ENCODE measurements at regions not wholly inside any gene's neighbourhood (a gene's known extent, or its start where the extent isn't known, plus 50 kb on each side); places are given as distances from the start of the nearest gene placed in this dataset.

- TF ChIP-seq ZNF687 (IDR thresholded peaks at IDR 0.05) (no peak), CEBPB (IDR thresholded peaks at IDR 0.05; ENCODE audit: borderline replicate concordance in 1 of 2, low read depth in 2 of 2, low read length in 2 of 2) (no peak), CTCF (IDR thresholded peaks at IDR 0.05 in 2 of 3, conservative IDR thresholded peaks at IDR 0.05 in 1 of 3; ENCODE audit: control insufficient read depth in 2 of 3, extremely low read depth in 1 of 3, insufficient read depth in 1 of 3, low read depth in 3 of 3, low read length in 3 of 3) (no peak), BRCA1 (IDR thresholded peaks at IDR 0.05; ENCODE audit: low read depth, low read length) (no peak), ASH2L (IDR thresholded peaks at IDR 0.05; ENCODE audit: borderline replicate concordance, low read depth) (no peak), YY1 (IDR thresholded peaks at IDR 0.05; ENCODE audit: low read depth, low read length) (no peak), TCF7 (IDR thresholded peaks at IDR 0.05; ENCODE audit: borderline replicate concordance) (no peak), CBX5 (IDR thresholded peaks at IDR 0.05; ENCODE audit: low read depth) (no peak), ESRRA (IDR thresholded peaks at IDR 0.05; ENCODE audit: low read length) (no peak), TAF1 (IDR thresholded peaks at IDR 0.05; ENCODE audit: borderline replicate concordance, low read depth, low read length) (no peak)
Observed at GRCh38 chr4:159593681-159594080, 490.8 kb downstream of the RAPGEF2 start.
